H1 (cell line): ENCODE measurements at regions not wholly inside any gene's neighbourhood (a gene's known extent, or its start where the extent isn't known, plus 50 kb on each side); places are given as distances from the start of the nearest gene placed in this dataset.

ENCODE experiments used
- CTCF ChIA-PET: fragments of 300-600 bp; sonication (Branson Sonifier 250); formaldehyde crosslinking; loops from one replicate; lab custom pipeline; 2021; ENCODE audit not compliant: partially characterized antibody; lab: Charles Lee
- POLR2A ChIA-PET: fragments of 300-600 bp; sonication (Branson Sonifier 250); formaldehyde crosslinking; loops from one replicate; lab custom pipeline; 2021; ENCODE audit warnings: inconsistent platforms; ENCODE audit not compliant: partially characterized antibody; lab: Charles Lee
- DNase-seq, 2 experiments: peaks; one replicate each; pipeline versions ENCODE4 v3.0.0 to v3.0.0-alpha.2; 2010 to 2022; ENCODE audit warnings: low spot score in 2 of 2, low read depth in 1 of 2, mixed read lengths in 1 of 2
- FAIRE-seq: peaks from 2 replicates; lab custom pipeline; 2011; peaks lifted over from hg19 to GRCh38; lab: Jason Lieb, UNC
- H2AFZ ChIP-seq: 2 replicates; pipeline ENCODE4 v1.8.1; 2012; ENCODE audit warnings: low read length, inconsistent platforms
- H2AK5ac ChIP-seq: 2 replicates; pipeline ENCODE4 v1.6.1; 2013; ENCODE audit warnings: low read depth, low read length
- H2BK120ac ChIP-seq: replicated peaks from 2 replicates; pipeline ENCODE3; 2013; ENCODE audit warnings: low read depth, low read length, inconsistent platforms
- H2BK12ac ChIP-seq: 2 replicates; pipeline ENCODE4 v1.6.1; 2013; ENCODE audit warnings: low read depth, low read length
- H2BK15ac ChIP-seq: 2 replicates; pipeline ENCODE4 v1.6.1; 2013; ENCODE audit warnings: low read length
- H2BK20ac ChIP-seq: 2 replicates; pipeline ENCODE4 v1.6.1; 2013; ENCODE audit warnings: low read length
- H2BK5ac ChIP-seq: 2 replicates; pipeline ENCODE4 v1.6.1; 2013; ENCODE audit warnings: low read depth, low read length
- H3K14ac ChIP-seq: 2 replicates; pipeline ENCODE4 v1.6.1; 2013; ENCODE audit warnings: inconsistent platforms; ENCODE audit not compliant: insufficient read length
- H3K18ac ChIP-seq: 2 replicates; pipeline ENCODE4 v1.6.1; 2013; ENCODE audit warnings: low read length; ENCODE audit errors: extremely low read depth
- H3K23ac ChIP-seq: 2 replicates; pipeline ENCODE4 v1.6.1; 2013; ENCODE audit warnings: inconsistent platforms; ENCODE audit not compliant: insufficient read length
- H3K23me2 ChIP-seq: 2 replicates; pipeline ENCODE4 v1.6.1; 2013; ENCODE audit warnings: low read depth, low read length
- H3K27ac ChIP-seq: 2 replicates; pipeline ENCODE4 v1.6.1; 2011; ENCODE audit warnings: low read depth, low read length, inconsistent platforms
- H3K27me3 ChIP-seq, 4 experiments: replicated peaks in 1 of 4; 1 replicate in 1 of 4; 2 replicates in 3 of 4; pipeline versions ENCODE4 v1.6.1 to v1.8.1; 2011 to 2013; ENCODE audit warnings: low read length in 3 of 4, mild to moderate bottlenecking in 3 of 4, inconsistent platforms in 2 of 4, mixed read lengths in 2 of 4, moderate library complexity in 1 of 4; ENCODE audit not compliant: control insufficient read depth in 3 of 4, insufficient read depth in 3 of 4; ENCODE audit errors: extremely low read depth in 1 of 4
- H3K36me3 ChIP-seq, 4 experiments: 2 replicates each; pipeline versions ENCODE4 v1.6.1 to v1.8.1; 2011 to 2013; ENCODE audit warnings: mild to moderate bottlenecking in 4 of 4, low read length in 3 of 4, moderate library complexity in 2 of 4, control low read depth in 1 of 4, inconsistent platforms in 1 of 4; ENCODE audit not compliant: insufficient read depth in 4 of 4, control insufficient read depth in 2 of 4
- H3K4ac ChIP-seq: replicated peaks from 2 replicates; pipeline ENCODE3; 2013; ENCODE audit warnings: low read length, low read depth, mixed read lengths, inconsistent platforms; ENCODE audit not compliant: insufficient read length
- H3K4me1 ChIP-seq, 4 experiments: replicated peaks in 1 of 4; 1 replicate in 1 of 4; 2 replicates in 3 of 4; pipeline versions ENCODE4 v1.6.1 to v1.8.1; 2011 to 2013; ENCODE audit warnings: low read length in 3 of 4, inconsistent platforms in 2 of 4, mixed read lengths in 1 of 4; ENCODE audit not compliant: insufficient read depth in 4 of 4, control insufficient read depth in 3 of 4
- H3K4me2 ChIP-seq, 2 experiments: 2 replicates each; pipeline versions ENCODE4 v1.6.1 to v1.8.1; 2011 to 2013; ENCODE audit warnings: low read depth in 2 of 2, low read length in 2 of 2, control low read depth in 1 of 2, inconsistent platforms in 1 of 2, mild to moderate bottlenecking in 1 of 2; ENCODE audit not compliant: insufficient read depth in 1 of 2
- H3K4me3 ChIP-seq, 4 experiments: fragments of 200-600, 300-600 bp in 1 of 4; sonication (generic), shearing (Covaris generic), sonication (Bioruptor Twin) in 1 of 4; 2 replicates each; pipeline versions ENCODE4 v1.5.1 to v1.8.1; 2011 to 2016; ENCODE audit warnings: low read length in 4 of 4, low read depth in 3 of 4, control low read depth in 2 of 4, inconsistent platforms in 2 of 4, mild to moderate bottlenecking in 2 of 4, mixed read lengths in 1 of 4, moderate library complexity in 1 of 4; ENCODE audit not compliant: insufficient read depth in 2 of 4; ENCODE audit errors: extremely low read depth in 1 of 4
- H3K56ac ChIP-seq: replicated peaks from 2 replicates; pipeline ENCODE3; 2013; ENCODE audit warnings: low read depth, mild to moderate bottlenecking, mixed read lengths, low read length, inconsistent platforms; ENCODE audit not compliant: insufficient read length
- H3K79me1 ChIP-seq: 2 replicates; pipeline ENCODE4 v1.6.1; 2013; ENCODE audit warnings: low read depth, low read length, control low read depth
- H3K79me2 ChIP-seq, 2 experiments: 2 replicates each; pipeline versions ENCODE4 v1.6.1 to v1.8.1; 2012 to 2013; ENCODE audit warnings: low read length in 2 of 2, mild to moderate bottlenecking in 2 of 2, inconsistent platforms in 1 of 2; ENCODE audit not compliant: insufficient read depth in 2 of 2, control insufficient read depth in 1 of 2
- H3K9ac ChIP-seq, 4 experiments: replicated peaks in 1 of 4; 1 replicate in 1 of 4; 2 replicates in 3 of 4; pipeline versions ENCODE4 v1.6.1 to v1.8.1; 2011 to 2013; ENCODE audit warnings: low read depth in 3 of 4, low read length in 3 of 4, control low read depth in 2 of 4, mild to moderate bottlenecking in 2 of 4, moderate library complexity in 2 of 4, inconsistent platforms in 1 of 4; ENCODE audit errors: extremely low read depth in 1 of 4
- H3K9me3 ChIP-seq, 2 experiments: 2 replicates each; pipeline versions ENCODE4 v1.6.1 to v1.8.1; 2012 to 2013; ENCODE audit warnings: mild to moderate bottlenecking in 2 of 2, moderate library complexity in 2 of 2, control low read depth in 1 of 2, inconsistent platforms in 1 of 2, low read depth in 1 of 2, low read length in 1 of 2, mixed read lengths in 1 of 2; ENCODE audit not compliant: insufficient read depth in 2 of 2
- H4K20me1 ChIP-seq, 2 experiments: replicated peaks in 1 of 2; 2 replicates each; pipeline versions ENCODE3 to v1.8.1; 2011 to 2013; ENCODE audit warnings: inconsistent platforms in 2 of 2, low read length in 2 of 2, mild to moderate bottlenecking in 1 of 2; ENCODE audit not compliant: insufficient read depth in 2 of 2, control insufficient read depth in 1 of 2
- H4K5ac ChIP-seq: 2 replicates; pipeline ENCODE4 v1.6.1; 2013; ENCODE audit warnings: low read length, low read depth, mixed read lengths, inconsistent platforms; ENCODE audit not compliant: insufficient read length
- H4K8ac ChIP-seq: 2 replicates; pipeline ENCODE4 v1.8.0; 2013; ENCODE audit warnings: mild to moderate bottlenecking, moderate library complexity, low read length, inconsistent platforms; ENCODE audit not compliant: insufficient read depth; ENCODE audit errors: extremely low read depth
- H4K91ac ChIP-seq: replicated peaks from 2 replicates; pipeline ENCODE3; 2013; ENCODE audit warnings: low read length, mixed read lengths, inconsistent platforms; ENCODE audit not compliant: insufficient read length
- WGBS, 2 experiments: shearing (Covaris generic) in 1 of 2; methylation state at CpG; one replicate each; pipeline versions ENCODE4 v1.1.6 to v1.1.7; 2013 to 2015; ENCODE audit warnings: low lambda C conversion rate in 2 of 2, mixed read lengths in 2 of 2, inconsistent platforms in 1 of 2, low coverage in 1 of 2, missing lambda C conversion rate in 1 of 2; ENCODE audit not compliant: insufficient replicate concordance in 2 of 2, insufficient coverage in 1 of 2, insufficient read length in 1 of 2; ENCODE audit errors: extremely low coverage in 1 of 2, missing lambda C conversion rate in 1 of 2; 5-methylcytosine and 5-hydroxymethylcytosine counted together

DNA sequence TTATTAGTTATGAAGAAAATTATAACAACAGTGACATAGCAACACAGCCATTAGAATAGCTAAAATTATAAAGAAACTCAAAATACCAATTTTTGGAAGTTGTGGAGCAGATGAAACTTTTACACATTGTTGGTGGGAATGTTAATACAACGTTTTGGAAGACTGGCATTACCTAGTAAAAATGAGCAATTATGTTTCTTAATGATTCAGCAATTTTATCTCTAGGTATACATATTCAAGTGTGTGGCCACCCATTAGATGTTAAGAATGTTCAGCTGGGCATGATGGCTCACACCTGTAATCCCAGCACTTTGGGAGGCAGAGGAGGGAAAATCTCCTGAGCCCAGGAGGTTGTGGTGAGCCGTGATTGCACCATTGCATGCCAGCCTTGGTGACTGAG is 78.8 kb downstream of the INSIG2 start:
- no peak overlapping the region for H4K5ac ChIP-seq
- H3K27me3 ChIP-seq, result no peaks in the 10 kb centered on the region
- H4K91ac ChIP-seq, result no peak overlapping the region
- no peak overlapping the region for H4K8ac ChIP-seq
- WGBS, 2 experiments, result 90% methylated on average over 2 of the region's 2 CpGs; no CpG with 5 or more reads in 1 of the 2 experiments
- H3K4me2 ChIP-seq, result no peak overlapping the region
- H3K14ac ChIP-seq, result no peak overlapping the region
- no peaks in the 10 kb centered on the region for H3K79me2 ChIP-seq
- no peak overlapping the region for H2BK120ac ChIP-seq
- POLR2A ChIA-PET, result interaction anchor here (1.1 to 1.3 kb wide), 2 partner anchors 13 to 20 kb away, joined by 3 read pairs; no protein-coding TSS in a partner anchor
- CTCF ChIA-PET, result interaction anchor here (0.6 to 1.2 kb wide), 3 partner anchors 9 to 693 kb away, joined by 3 read pairs; no protein-coding TSS in a partner anchor
- H2BK20ac ChIP-seq, result no peak overlapping the region
- no peaks in the 10 kb centered on the region for H3K36me3 ChIP-seq
- H3K79me1 ChIP-seq, result no peaks in the 10 kb centered on the region
- H3K4ac ChIP-seq, result no peak overlapping the region
- no peaks in the 10 kb centered on the region for H3K23me2 ChIP-seq
- no peak overlapping the region for H2BK15ac ChIP-seq
- H2BK5ac ChIP-seq, result no peak overlapping the region
- H3K23ac ChIP-seq, result no peak overlapping the region
- H2AK5ac ChIP-seq, result no peak overlapping the region
- no peak overlapping the region for H3K18ac ChIP-seq
- H3K4me3 ChIP-seq, result no peak overlapping the region
- DNase-seq (no peak), FAIRE-seq (no peak)
- H3K56ac ChIP-seq, result no peak overlapping the region
- H3K4me1 ChIP-seq, result no peaks in the 10 kb centered on the region
- no peak overlapping the region for H2AFZ ChIP-seq
- no peaks in the 10 kb centered on the region for H4K20me1 ChIP-seq
- H2BK12ac ChIP-seq, result no peak overlapping the region
- H3K9ac ChIP-seq, result no peak overlapping the region
- no peak overlapping the region for H3K27ac ChIP-seq
- H3K9me3 ChIP-seq, result no peaks in the 10 kb centered on the region; a peak in 1 of 4 replicates
